ENCODE measurements at regions not wholly inside any gene's neighbourhood (a gene's known extent, or its start where the extent isn't known, plus 50 kb on each side); places are given as distances from the start of the nearest gene placed in this dataset.

GRCh38 chr6:119960036-119960435 is 610.5 kb upstream of the MAN1A1 start:
- Histone ChIP-seq H3K4me1 (ENCODE audit: control insufficient read depth, insufficient read depth, low read length) (no peaks in the 10 kb centered on the region; the same call in 1 of the 2 replicates), H3K27ac (ENCODE audit: low read length) (no peak overlapping the region), H3K9me3 (ENCODE audit: control insufficient read depth, insufficient read depth, low read depth, low read length) (no peaks in the 10 kb centered on the region), H3K36me3 (ENCODE audit: control insufficient read depth, insufficient read depth, low read length) (no peaks in the 10 kb centered on the region), H3K27me3 (ENCODE audit: control insufficient read depth, insufficient read depth, low read length) (no peaks in the 10 kb centered on the region), H3K4me3 (ENCODE audit: low read depth in 2 of 2, low read length in 2 of 2) (no peak overlapping the region)
- intact Hi-C loops (cut with micrococcal nuclease; ENCODE audit: unreplicated experiment) (no loop called here), in situ Hi-C loops (cut with HindIII; ENCODE audit: low pct_unique_long_range_greater_than_20kb, low sequenced_read_pairs) (no loop called here)
- ATAC-seq (no peak), DNase-seq (ENCODE audit: low read depth, low spot score) (no peak)
- CTCF ChIA-PET, result no interaction called here
- BruUV-seq (replicated peaks), result no TSS peak
- TF ChIP-seq REST (IDR thresholded peaks at IDR 0.05; ENCODE audit: insufficient read depth in 1 of 2, low read depth in 2 of 2, low read length in 1 of 2) (no peak), SIN3A (IDR thresholded peaks at IDR 0.05; ENCODE audit: borderline replicate concordance, insufficient read depth, low read depth, low read length) (no peak), POLR2AphosphoS5 (IDR thresholded peaks at IDR 0.05; ENCODE audit: low read depth, low read length) (no peak), TCF7L2 (IDR thresholded peaks at IDR 0.05; ENCODE audit: low read depth, low read length) (no peak)
- TF ChIP-seq, protein P1, sequence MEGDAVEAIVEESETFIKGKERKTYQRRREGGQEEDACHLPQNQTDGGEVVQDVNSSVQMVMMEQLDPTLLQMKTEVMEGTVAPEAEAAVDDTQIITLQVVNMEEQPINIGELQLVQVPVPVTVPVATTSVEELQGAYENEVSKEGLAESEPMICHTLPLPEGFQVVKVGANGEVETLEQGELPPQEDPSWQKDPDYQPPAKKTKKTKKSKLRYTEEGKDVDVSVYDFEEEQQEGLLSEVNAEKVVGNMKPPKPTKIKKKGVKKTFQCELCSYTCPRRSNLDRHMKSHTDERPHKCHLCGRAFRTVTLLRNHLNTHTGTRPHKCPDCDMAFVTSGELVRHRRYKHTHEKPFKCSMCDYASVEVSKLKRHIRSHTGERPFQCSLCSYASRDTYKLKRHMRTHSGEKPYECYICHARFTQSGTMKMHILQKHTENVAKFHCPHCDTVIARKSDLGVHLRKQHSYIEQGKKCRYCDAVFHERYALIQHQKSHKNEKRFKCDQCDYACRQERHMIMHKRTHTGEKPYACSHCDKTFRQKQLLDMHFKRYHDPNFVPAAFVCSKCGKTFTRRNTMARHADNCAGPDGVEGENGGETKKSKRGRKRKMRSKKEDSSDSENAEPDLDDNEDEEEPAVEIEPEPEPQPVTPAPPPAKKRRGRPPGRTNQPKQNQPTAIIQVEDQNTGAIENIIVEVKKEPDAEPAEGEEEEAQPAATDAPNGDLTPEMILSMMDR (IDR thresholded peaks at IDR 0.05), result no peak
- POLR2A ChIA-PET, result no interaction called here

- no peak overlapping the region for H3K27ac ChIP-seq (ENCODE audit: low read length)
- no peaks in the 10 kb centered on the region for H3K36me3 ChIP-seq (ENCODE audit: control insufficient read depth, insufficient read depth, low read length)
- H3K4me3 ChIP-seq (ENCODE audit: low read depth in 2 of 2, low read length in 2 of 2), result no peak overlapping the region
- no peaks in the 10 kb centered on the region for H3K9me3 ChIP-seq (ENCODE audit: control insufficient read depth, insufficient read depth, low read depth, low read length)
- no TSS peak for BruUV-seq (replicated peaks)
- DNase-seq (ENCODE audit: low read depth, low spot score) (no peak), ATAC-seq (no peak)
- no peaks in the 10 kb centered on the region for H3K27me3 ChIP-seq (ENCODE audit: control insufficient read depth, insufficient read depth, low read length)
- POLR2A ChIA-PET, result no interaction called here
- CTCF ChIA-PET, result no interaction called here
- no peaks in the 10 kb centered on the region; the same call in 1 of the 2 replicates for H3K4me1 ChIP-seq (ENCODE audit: control insufficient read depth, insufficient read depth, low read length)
- TF ChIP-seq SIN3A (IDR thresholded peaks at IDR 0.05; ENCODE audit: borderline replicate concordance, insufficient read depth, low read depth, low read length), result no peak
- TF ChIP-seq REST (IDR thresholded peaks at IDR 0.05; ENCODE audit: insufficient read depth in 1 of 2, low read depth in 2 of 2, low read length in 1 of 2), result no peak
- no peak for TF ChIP-seq POLR2AphosphoS5 (IDR thresholded peaks at IDR 0.05; ENCODE audit: low read depth, low read length)
- no peak for TF ChIP-seq TCF7L2 (IDR thresholded peaks at IDR 0.05; ENCODE audit: low read depth, low read length)
- TF ChIP-seq, protein P1 (IDR thresholded peaks at IDR 0.05), result no peak
- intact Hi-C loops (cut with micrococcal nuclease; ENCODE audit: unreplicated experiment), result no loop called here
- in situ Hi-C loops (cut with HindIII; ENCODE audit: low pct_unique_long_range_greater_than_20kb, low sequenced_read_pairs), result no loop called here
Measured at GRCh38 chr6:119957195-119957594, 607.6 kb upstream of the MAN1A1 start.
